ENCODE measurements at regions not wholly inside any gene's neighbourhood (a gene's known extent, or its start where the extent isn't known, plus 50 kb on each side); places are given as distances from the start of the nearest gene placed in this dataset.

- no peaks in the 10 kb centered on the region for H3K36me3 Mint-ChIP-seq (ENCODE audit: low read depth)
- Histone ChIP-seq H3K79me2 (replicated peaks; ENCODE audit: insufficient read depth) (no peaks in the 10 kb centered on the region), H3K27me3 (ENCODE audit: insufficient read depth) (no peaks in the 10 kb centered on the region), H4K20me1 (replicated peaks; ENCODE audit: insufficient read depth) (no peaks in the 10 kb centered on the region), H3K36me3 (ENCODE audit: insufficient read depth) (no peaks in the 10 kb centered on the region), H3K4me1 (ENCODE audit: insufficient read depth) (no peaks in the 10 kb centered on the region), H3K4me2 (no peak overlapping the region), H2AFZ (no peak overlapping the region), H3F3A (replicated peaks; ENCODE audit: low read depth) (no peaks in the 10 kb centered on the region), H3K27ac (ENCODE audit: low read depth) (no peak overlapping the region), H3K9me2 (ENCODE audit: insufficient read depth) (peaks cover 3% of the 10 kb centered on the region; the same call in 1 of the 2 replicates), H3K4me3 (no peak overlapping the region)
- no peaks in the 10 kb centered on the region for H3K4me1 Mint-ChIP-seq
- H3K27me3 Mint-ChIP-seq (ENCODE audit: insufficient read depth, low read depth, poor library complexity) = no peaks in the 10 kb centered on the region
- ATAC-seq = no peak
- H3K4me3 Mint-ChIP-seq = no peak overlapping the region
- TF ChIP-seq CTCF (conservative IDR thresholded peaks at IDR 0.05; ENCODE audit: low read depth in 2 of 2) = no peak
- TF ChIP-seq EZH2phosphoT487 (IDR thresholded peaks at IDR 0.05; ENCODE audit: unreplicated experiment) = no peak
- TF ChIP-seq ZNF462 (CRISPR knock-in tag; IDR thresholded peaks at IDR 0.05) = no peak
- no peak for TF ChIP-seq NANOG (IDR thresholded peaks at IDR 0.05; ENCODE audit: borderline replicate concordance)
- no peak for TF ChIP-seq STAT1 (IDR thresholded peaks at IDR 0.05; ENCODE audit: unreplicated experiment)
- TF ChIP-seq CREB1 (CRISPR knock-in tag; IDR thresholded peaks at IDR 0.05; ENCODE audit: low read depth) = no peak
- TF ChIP-seq POLR2AphosphoS5 (IDR thresholded peaks at IDR 0.05; ENCODE audit: low read depth) = no peak
- TF ChIP-seq REST (IDR thresholded peaks at IDR 0.05; ENCODE audit: unreplicated experiment) = no peak
- no peak for TF ChIP-seq ZNF331 (CRISPR knock-in tag; IDR thresholded peaks at IDR 0.05; ENCODE audit: low read depth)
- no peak for TF ChIP-seq ETS1 (IDR thresholded peaks at IDR 0.05)
- no peak for TF ChIP-seq ZNF114 (CRISPR knock-in tag; IDR thresholded peaks at IDR 0.05)
- TF ChIP-seq JUNB (IDR thresholded peaks at IDR 0.05; ENCODE audit: unreplicated experiment) = no peak
- TF ChIP-seq EZH2 (IDR thresholded peaks at IDR 0.05; ENCODE audit: low read depth, unreplicated experiment) = no peak
- no peak overlapping the region for H3K27ac Mint-ChIP-seq
- no peaks in the 10 kb centered on the region for H3K9me3 Mint-ChIP-seq
- DNase-seq (ENCODE audit: low spot score) = no peak
These were observed 392.1 kb downstream of the DTWD2 start for GRCh38 chr5:118596255-118596654.

Data from GM23338 (cell line).